Astrocyte (in vitro differentiated cells and primary cell): ENCODE measurements at regions not wholly inside any gene's neighbourhood (a gene's known extent, or its start where the extent isn't known, plus 50 kb on each side); places are given as distances from the start of the nearest gene placed in this dataset.

Source experiments
- DNase-seq: peaks from one replicate; pipeline ENCODE4 v3.0.0-alpha.2; 2010; ENCODE audit warnings: low read depth
- FAIRE-seq: peaks from 2 replicates; lab custom pipeline; 2011; peaks lifted over from hg19 to GRCh38; lab: Jason Lieb, UNC
- H2AFZ ChIP-seq: 2 replicates; pipeline ENCODE4 v1.6.0; 2012; ENCODE audit warnings: low read depth, low read length, inconsistent platforms
- H3K27ac ChIP-seq: 2 replicates; pipeline ENCODE4 v1.5.1; 2011; ENCODE audit warnings: low read depth, low read length, inconsistent platforms
- H3K27me3 ChIP-seq: 2 replicates; pipeline ENCODE4 v1.6.0; 2011; ENCODE audit warnings: low read length, inconsistent platforms; ENCODE audit not compliant: insufficient read depth
- H3K36me3 ChIP-seq: 2 replicates; pipeline ENCODE4 v1.5.1; 2011; ENCODE audit warnings: low read length, inconsistent platforms; ENCODE audit not compliant: insufficient read depth
- H3K4me1 ChIP-seq: 2 replicates; pipeline ENCODE4 v1.5.1; 2011; ENCODE audit warnings: low read length, inconsistent platforms; ENCODE audit not compliant: insufficient read depth
- H3K4me2 ChIP-seq: 2 replicates; pipeline ENCODE4 v1.6.0; 2012; ENCODE audit warnings: low read length, inconsistent platforms
- H3K4me3 ChIP-seq: 2 replicates; pipeline ENCODE4 v1.5.1; 2011; ENCODE audit warnings: low read depth, mild to moderate bottlenecking, low read length, inconsistent platforms; ENCODE audit not compliant: insufficient read depth
- H3K79me2 ChIP-seq: 2 replicates; pipeline ENCODE4 v1.6.0; 2012; ENCODE audit warnings: mild to moderate bottlenecking, low read length, inconsistent platforms; ENCODE audit not compliant: insufficient read depth
- H3K9ac ChIP-seq: 2 replicates; pipeline ENCODE4 v1.6.0; 2012; ENCODE audit warnings: mild to moderate bottlenecking, low read length, inconsistent platforms
- H3K9me3 ChIP-seq: 2 replicates; pipeline ENCODE4 v1.5.1; 2012; ENCODE audit warnings: low read depth, mild to moderate bottlenecking, low read length, inconsistent platforms; ENCODE audit not compliant: insufficient read depth
- H4K20me1 ChIP-seq: 2 replicates; pipeline ENCODE4 v1.6.0; 2012; ENCODE audit warnings: low read length, inconsistent platforms; ENCODE audit not compliant: insufficient read depth
- H3K27ac Mint-ChIP-seq: one replicate; pipeline ENCODE4 v1.8.0; 2021; ENCODE audit warnings: mild to moderate bottlenecking, mixed read lengths; ENCODE audit not compliant: unreplicated experiment
- H3K27me3 Mint-ChIP-seq: one replicate; pipeline ENCODE4 v1.8.0; 2021; ENCODE audit warnings: low read depth, mixed read lengths; ENCODE audit not compliant: unreplicated experiment
- H3K36me3 Mint-ChIP-seq: one replicate; pipeline ENCODE4 v1.8.0; 2021; ENCODE audit warnings: low read depth, mixed read lengths; ENCODE audit not compliant: unreplicated experiment
- H3K4me1 Mint-ChIP-seq: one replicate; pipeline ENCODE4 v1.8.0; 2021; ENCODE audit warnings: low read depth, mixed read lengths; ENCODE audit not compliant: unreplicated experiment
- H3K4me3 Mint-ChIP-seq: one replicate; pipeline ENCODE4 v1.8.0; 2021; ENCODE audit warnings: mild to moderate bottlenecking, moderate library complexity, mixed read lengths; ENCODE audit not compliant: unreplicated experiment
- H3K9me3 Mint-ChIP-seq: one replicate; pipeline ENCODE4 v1.8.0; 2021; ENCODE audit warnings: mild to moderate bottlenecking, mixed read lengths; ENCODE audit not compliant: unreplicated experiment
- EZH2 ChIP-seq: IDR thresholded peaks from 2 replicates; pipeline ENCODE4 v1.6.1; 2012; ENCODE audit warnings: mild to moderate bottlenecking, low read length, inconsistent platforms; ENCODE audit not compliant: insufficient read depth
- TF ChIP-seq, protein P1 (sequence below): IDR thresholded peaks from 2 replicates; pipeline ENCODE4 v1.5.1; 2011; ENCODE audit warnings: low read depth, mild to moderate bottlenecking, inconsistent platforms, low read length, moderate library complexity; ENCODE audit not compliant: insufficient read depth

DNA sequence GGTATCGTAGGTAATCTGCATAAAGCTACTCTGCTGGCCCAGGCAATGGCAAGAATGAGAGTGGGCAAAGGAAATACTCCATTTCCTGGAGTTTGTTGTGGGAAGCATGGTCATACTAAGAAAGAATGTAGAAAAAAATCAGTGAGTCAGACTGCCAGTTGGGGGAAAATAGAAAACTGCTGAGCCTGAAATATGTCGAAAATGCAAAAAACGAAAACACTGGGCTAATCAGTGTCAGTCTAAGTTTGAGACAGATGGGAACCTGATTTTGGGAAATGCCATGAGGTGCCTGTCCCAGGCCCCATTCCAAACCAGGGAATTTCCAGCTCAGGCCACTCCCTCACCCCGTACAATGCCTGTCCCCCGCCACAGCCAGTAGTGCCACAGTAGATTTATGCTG, 150.0 kb downstream of the ZNF33B start:
- H3K9me3 ChIP-seq, result peaks cover 4% of the 10 kb centered on the region
- no peak overlapping the region for H3K27ac Mint-ChIP-seq
- FAIRE-seq (no peak), DNase-seq (no peak)
- H3K9ac ChIP-seq, result no peak overlapping the region
- no peak overlapping the region for H3K4me3 ChIP-seq
- no peak overlapping the region for H3K27ac ChIP-seq
- H3K4me1 Mint-ChIP-seq, result no peaks in the 10 kb centered on the region
- peaks cover 7% of the 10 kb centered on the region for H3K9me3 Mint-ChIP-seq
- H3K36me3 Mint-ChIP-seq, result no peaks in the 10 kb centered on the region
- H3K27me3 Mint-ChIP-seq, result no peaks in the 10 kb centered on the region
- no peaks in the 10 kb centered on the region for H3K27me3 ChIP-seq
- H4K20me1 ChIP-seq, result no peaks in the 10 kb centered on the region
- no peak overlapping the region for H3K4me3 Mint-ChIP-seq
- TF ChIP-seq, protein P1, sequence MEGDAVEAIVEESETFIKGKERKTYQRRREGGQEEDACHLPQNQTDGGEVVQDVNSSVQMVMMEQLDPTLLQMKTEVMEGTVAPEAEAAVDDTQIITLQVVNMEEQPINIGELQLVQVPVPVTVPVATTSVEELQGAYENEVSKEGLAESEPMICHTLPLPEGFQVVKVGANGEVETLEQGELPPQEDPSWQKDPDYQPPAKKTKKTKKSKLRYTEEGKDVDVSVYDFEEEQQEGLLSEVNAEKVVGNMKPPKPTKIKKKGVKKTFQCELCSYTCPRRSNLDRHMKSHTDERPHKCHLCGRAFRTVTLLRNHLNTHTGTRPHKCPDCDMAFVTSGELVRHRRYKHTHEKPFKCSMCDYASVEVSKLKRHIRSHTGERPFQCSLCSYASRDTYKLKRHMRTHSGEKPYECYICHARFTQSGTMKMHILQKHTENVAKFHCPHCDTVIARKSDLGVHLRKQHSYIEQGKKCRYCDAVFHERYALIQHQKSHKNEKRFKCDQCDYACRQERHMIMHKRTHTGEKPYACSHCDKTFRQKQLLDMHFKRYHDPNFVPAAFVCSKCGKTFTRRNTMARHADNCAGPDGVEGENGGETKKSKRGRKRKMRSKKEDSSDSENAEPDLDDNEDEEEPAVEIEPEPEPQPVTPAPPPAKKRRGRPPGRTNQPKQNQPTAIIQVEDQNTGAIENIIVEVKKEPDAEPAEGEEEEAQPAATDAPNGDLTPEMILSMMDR, result no peak
- TF ChIP-seq EZH2, result no peak
- no peak overlapping the region for H3K4me2 ChIP-seq
- H2AFZ ChIP-seq, result no peak overlapping the region
- no peaks in the 10 kb centered on the region for H3K36me3 ChIP-seq
- no peaks in the 10 kb centered on the region for H3K79me2 ChIP-seq
- no peaks in the 10 kb centered on the region for H3K4me1 ChIP-seq

DNA sequence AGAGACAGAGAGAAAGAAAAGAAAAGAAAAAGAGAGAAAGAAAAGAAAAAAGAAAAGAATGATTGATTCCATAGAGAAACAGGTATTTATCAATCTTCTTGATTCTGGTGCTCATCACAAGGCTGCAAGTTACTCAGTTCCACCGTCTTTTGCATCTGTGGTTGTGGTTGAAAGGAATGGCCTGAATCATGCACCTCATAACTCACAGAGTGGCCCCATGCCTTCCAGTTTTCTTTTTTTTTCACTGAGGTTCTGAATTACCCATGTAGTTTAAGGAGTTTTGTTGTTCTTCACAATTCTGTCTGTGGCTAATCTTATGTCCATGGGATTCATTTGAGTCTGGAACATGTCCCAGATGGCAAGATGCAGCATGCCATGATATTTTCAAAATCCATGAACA, 156.0 kb downstream of the ZNF33B start:
- Histone ChIP-seq H3K79me2 (no peaks in the 10 kb centered on the region), H3K9me3 (peaks cover 8% of the 10 kb centered on the region), H3K36me3 (no peaks in the 10 kb centered on the region), H3K27ac (no peak overlapping the region), H3K9ac (no peak overlapping the region), H3K4me1 (no peaks in the 10 kb centered on the region), H2AFZ (no peak overlapping the region), H3K4me2 (no peak overlapping the region), H3K27me3 (no peaks in the 10 kb centered on the region), H4K20me1 (no peaks in the 10 kb centered on the region), H3K4me3 (no peak overlapping the region)
- Mint-ChIP-seq H3K36me3 (no peaks in the 10 kb centered on the region), H3K4me1 (no peaks in the 10 kb centered on the region), H3K4me3 (no peak overlapping the region), H3K27ac (no peak overlapping the region), H3K27me3 (no peaks in the 10 kb centered on the region), H3K9me3 (peaks cover 15% of the 10 kb centered on the region)
- FAIRE-seq (no peak), DNase-seq (no peak)
- no peak for TF ChIP-seq EZH2
- TF ChIP-seq, protein P1, result no peak

DNA sequence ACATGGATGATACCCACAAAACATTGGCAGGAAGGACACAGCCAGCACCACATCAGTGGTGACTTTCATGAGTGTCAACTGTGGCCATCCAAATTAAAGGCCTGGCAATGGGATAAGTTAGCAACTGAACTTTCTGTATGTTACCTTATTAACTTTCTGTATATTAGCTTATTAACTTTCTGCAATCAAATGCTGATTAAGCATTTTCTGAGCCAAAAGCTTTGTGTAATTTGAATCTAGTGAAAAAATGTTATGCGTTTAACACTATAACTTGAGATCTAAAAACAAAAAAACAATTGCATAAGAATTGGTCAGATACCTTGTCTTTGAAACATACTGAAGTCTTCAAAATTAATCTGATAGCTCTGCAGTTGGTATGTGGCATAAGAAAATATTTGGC, 159.3 kb downstream of the ZNF33B start:
- Histone ChIP-seq H3K9ac (no peak overlapping the region), H3K27ac (no peak overlapping the region), H3K27me3 (no peaks in the 10 kb centered on the region), H3K4me2 (no peak overlapping the region), H3K36me3 (no peaks in the 10 kb centered on the region), H3K4me3 (no peak overlapping the region), H2AFZ (no peak overlapping the region), H4K20me1 (no peaks in the 10 kb centered on the region), H3K79me2 (no peaks in the 10 kb centered on the region), H3K4me1 (no peaks in the 10 kb centered on the region), H3K9me3 (peaks cover 4% of the 10 kb centered on the region)
- DNase-seq (no peak), FAIRE-seq (no peak)
- H3K36me3 Mint-ChIP-seq, result no peaks in the 10 kb centered on the region
- H3K4me3 Mint-ChIP-seq, result no peak overlapping the region
- H3K27me3 Mint-ChIP-seq, result no peaks in the 10 kb centered on the region
- TF ChIP-seq, protein P1, result no peak
- no peak for TF ChIP-seq EZH2
- no peak overlapping the region for H3K27ac Mint-ChIP-seq
- no peaks in the 10 kb centered on the region for H3K4me1 Mint-ChIP-seq
- H3K9me3 Mint-ChIP-seq, result peaks cover 19% of the 10 kb centered on the region
